ENCODE measurements at regions not wholly inside any gene's neighbourhood (a gene's known extent, or its start where the extent isn't known, plus 50 kb on each side); places are given as distances from the start of the nearest gene placed in this dataset.
"Not testable (repeated sequence)": the region's sequence is repeated elsewhere in the genome, so short reads cannot be mapped to it uniquely, and the experiment has no call there.

GRCh38 chr12:58009405-58010195, 68.2 kb downstream of the ATP23 start:
- no peak for DNase-seq

- DNase-seq, result no peak
Observed at GRCh38 chr12:58011676-58012075, 70.3 kb downstream of the ATP23 start.

GRCh38 chr12:58022379-58023020, 81.1 kb downstream of the ATP23 start:
- not testable (repeated sequence) for DNase-seq

GRCh38 chr12:58025431-58025830, 84.1 kb downstream of the ATP23 start:
- DNase-seq, result no peak

- DNase-seq, result no peak
Observed at GRCh38 chr12:58026426-58026825, 85.1 kb downstream of the ATP23 start.

- no peak for DNase-seq
Observed at GRCh38 chr12:58026897-58027891, 85.8 kb downstream of the ATP23 start.

GRCh38 chr12:58028294-58028693, 86.9 kb downstream of the ATP23 start:
- no peak for DNase-seq

GRCh38 chr12:58029260-58029659, 87.9 kb downstream of the ATP23 start:
- no peak for DNase-seq

- peak; percentile 10 for DNase-seq
Observed at GRCh38 chr12:58030566-58031279, 89.4 kb downstream of the ATP23 start.

- no peak for DNase-seq
Observed at GRCh38 chr12:58032156-58032555, 90.8 kb downstream of the ATP23 start.

- no peak for DNase-seq
Observed at GRCh38 chr12:58033831-58034230, 92.5 kb downstream of the ATP23 start.

- DNase-seq, result no peak
Observed at GRCh38 chr12:58034311-58034710, 92.9 kb downstream of the ATP23 start.

- no peak for DNase-seq
Observed at GRCh38 chr12:58034712-58035111, 93.3 kb downstream of the ATP23 start.

- DNase-seq, result no peak
Observed at GRCh38 chr12:58041441-58041840, 100.1 kb downstream of the ATP23 start.

- DNase-seq, result no peak
Observed at GRCh38 chr12:58044966-58045365, 103.6 kb downstream of the ATP23 start.

- DNase-seq, result peak; percentile 72
Observed at GRCh38 chr12:58046271-58046670, 104.9 kb downstream of the ATP23 start.

- peak; percentile 59 for DNase-seq
Observed at GRCh38 chr12:58051378-58051777, 110.0 kb downstream of the ATP23 start.

GRCh38 chr12:58064666-58065065, 123.3 kb downstream of the ATP23 start:
- DNase-seq, result no peak

GRCh38 chr12:58066296-58066695, 124.9 kb downstream of the ATP23 start:
- DNase-seq, result no peak

- DNase-seq, result no peak
Observed at GRCh38 chr12:58067610-58068387, 126.4 kb downstream of the ATP23 start.

GRCh38 chr12:58068706-58069105, 127.3 kb downstream of the ATP23 start:
- no peak for DNase-seq

Measured in OCI-M1 (cell line).